HG03575 (cell line): ENCODE measurements at regions not wholly inside any gene's neighbourhood (a gene's known extent, or its start where the extent isn't known, plus 50 kb on each side); places are given as distances from the start of the nearest gene placed in this dataset.
"Not testable (repeated sequence)": the region's sequence is repeated elsewhere in the genome, so short reads cannot be mapped to it uniquely, and the experiment has no call there.

ENCODE experiments used
- ATAC-seq: cut with Tn5 transposase; IDR thresholded peaks from one replicate; pipeline ENCODE4 v1.9.1; 2021; ENCODE audit not compliant: unreplicated experiment, insufficient number of reproducible peaks, low FRiP score; ENCODE audit errors: extremely low read depth

DNA sequence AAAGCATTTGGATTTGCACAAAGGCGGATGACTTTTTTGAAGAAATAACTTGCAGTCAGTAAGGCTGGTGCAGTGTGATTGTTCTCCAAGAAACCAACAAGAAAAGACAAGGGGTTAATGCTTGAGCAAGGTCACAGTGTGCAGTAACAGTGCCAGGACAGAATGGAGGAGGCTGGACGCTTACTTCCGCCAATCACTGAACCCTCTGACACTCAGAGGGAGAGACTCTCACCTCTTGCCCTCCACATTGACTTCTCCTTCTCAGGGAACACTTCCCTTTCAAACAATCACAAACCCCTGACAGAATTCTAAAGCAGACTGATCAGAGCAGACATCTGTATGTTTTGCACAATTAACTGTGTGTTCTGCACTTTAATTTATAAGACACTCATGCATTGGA, 228.4 kb downstream of the BLID start:
- no peak for ATAC-seq

DNA sequence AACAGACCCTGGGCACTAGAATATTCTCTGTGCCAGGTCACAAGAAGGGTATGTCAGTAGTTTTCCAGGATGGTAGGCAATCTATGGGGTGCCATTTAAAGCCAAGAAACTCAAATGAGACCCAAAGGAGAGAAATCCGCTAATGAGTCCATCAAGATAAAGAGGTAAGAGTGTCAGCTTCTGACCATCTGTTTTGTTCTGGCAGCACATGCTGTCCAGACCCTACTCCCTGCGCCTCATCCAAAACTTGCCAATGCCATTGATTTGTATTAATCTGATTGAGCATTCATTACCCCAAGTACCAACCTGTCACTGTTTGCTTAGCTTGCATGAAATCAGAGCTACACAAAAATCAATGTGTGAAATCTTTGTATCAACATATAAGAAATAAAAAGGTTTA, 229.0 kb downstream of the BLID start:
- ATAC-seq: no peak

DNA sequence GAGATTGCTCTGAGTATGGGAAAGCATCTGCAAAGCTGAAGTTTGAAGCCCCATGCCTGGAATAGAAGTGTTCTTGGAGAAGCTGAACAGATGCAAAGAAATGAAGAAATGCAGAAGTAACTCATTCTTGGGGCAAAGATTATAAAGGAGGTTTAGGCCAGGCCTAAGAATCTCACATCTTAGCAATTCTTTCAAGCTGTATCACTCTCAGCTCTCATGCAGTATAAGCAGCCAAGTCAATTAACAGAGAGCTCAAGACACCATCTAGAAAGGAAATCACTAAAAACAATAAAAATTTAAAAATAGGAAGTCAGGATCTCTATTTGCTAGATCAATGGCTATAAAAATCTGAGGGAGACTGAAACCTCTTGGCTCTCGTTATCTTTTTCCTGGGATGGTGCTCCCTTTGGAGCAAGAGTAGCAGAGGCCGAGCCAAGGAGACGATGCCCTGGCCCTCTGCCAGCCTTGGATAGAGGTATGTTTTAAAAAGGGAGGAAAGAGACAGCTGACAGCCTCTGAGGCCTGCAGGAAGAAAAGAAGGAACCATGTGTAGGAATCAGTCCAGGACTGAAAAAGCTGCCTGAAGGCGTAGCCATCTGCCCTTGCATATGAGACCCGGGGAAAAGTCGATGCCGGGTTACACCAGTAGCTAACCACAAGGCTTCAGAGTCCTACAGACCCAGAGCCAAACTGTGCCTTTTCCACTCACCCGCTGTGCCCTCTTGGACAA, 229.8 kb downstream of the BLID start:
- ATAC-seq: no peak

DNA sequence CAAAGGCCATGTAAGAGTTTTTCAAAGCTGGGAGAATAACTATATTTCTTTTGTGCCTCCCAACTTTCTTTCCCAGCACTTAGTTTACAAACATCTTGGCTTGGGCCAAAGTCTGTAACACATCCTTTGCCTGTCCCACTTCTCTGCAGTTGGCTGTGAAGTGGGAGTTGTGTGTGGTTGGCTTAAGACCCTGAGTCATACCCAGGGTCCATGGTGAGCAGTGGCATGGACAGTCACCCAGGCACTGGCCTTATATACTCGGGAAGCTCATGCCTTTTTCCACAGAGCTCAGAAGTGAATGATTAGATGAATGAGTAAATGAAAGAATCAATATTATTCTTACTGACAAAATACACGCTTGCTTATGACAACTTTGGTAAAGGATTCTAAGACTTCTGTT, 231.4 kb downstream of the BLID start:
- ATAC-seq: no peak

DNA sequence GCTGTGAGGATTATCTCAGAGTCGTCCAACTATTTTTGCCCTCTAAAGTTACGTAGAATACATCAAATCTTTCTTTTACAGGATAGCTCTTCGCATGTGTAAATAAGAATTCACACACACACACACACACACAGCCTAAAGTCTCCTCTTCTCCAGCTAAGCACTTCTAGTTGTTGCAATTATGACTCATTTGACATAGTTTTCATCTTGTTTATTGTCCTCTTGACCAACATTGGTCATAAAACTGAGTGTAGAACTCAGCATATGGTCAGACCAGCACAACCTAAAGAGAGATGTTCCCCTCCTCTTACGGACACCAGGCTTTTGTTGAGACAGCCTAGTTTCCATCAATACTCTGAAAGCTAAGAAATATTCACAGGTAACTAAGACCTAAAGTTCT, 234.2 kb downstream of the BLID start:
- ATAC-seq: no peak

DNA sequence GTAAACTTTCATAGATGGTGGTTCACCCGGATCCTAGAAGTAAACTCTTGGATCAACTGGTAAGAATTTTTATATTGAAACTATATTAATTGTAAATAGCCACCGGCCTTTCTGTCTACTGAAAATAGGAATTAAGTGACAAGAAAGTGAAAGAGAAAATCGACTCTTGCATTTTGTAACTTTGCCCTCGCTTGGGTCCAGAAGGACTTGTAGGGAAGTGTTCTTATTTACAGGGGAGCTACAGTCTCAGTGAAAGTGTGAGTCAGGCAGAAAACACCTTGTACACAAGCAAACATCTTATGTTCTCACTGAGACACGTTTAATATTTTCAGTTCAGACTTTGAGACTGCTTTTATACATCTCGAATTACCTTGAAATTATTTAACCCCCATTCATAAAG, 238.9 kb downstream of the BLID start:
- ATAC-seq: no peak

DNA sequence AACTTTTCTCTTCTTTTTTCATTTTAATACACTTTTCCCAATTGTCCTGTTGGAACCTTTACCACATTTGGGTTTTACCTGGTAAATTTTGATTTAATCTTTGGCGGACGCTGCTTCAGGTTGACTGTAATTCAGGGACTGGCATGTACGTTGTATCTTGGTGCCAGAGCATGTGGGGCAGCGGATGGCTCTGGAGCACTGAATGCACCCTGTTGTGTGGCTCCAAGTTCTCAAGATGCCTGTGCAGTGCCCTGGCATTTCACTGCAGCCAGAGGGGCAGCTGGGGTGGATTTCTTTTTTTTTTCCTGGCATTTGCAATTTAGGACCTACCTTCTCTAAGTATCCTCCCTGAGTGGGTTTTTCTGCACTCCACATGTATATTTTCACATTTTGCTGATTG, 242.2 kb downstream of the BLID start:
- no peak for ATAC-seq

DNA sequence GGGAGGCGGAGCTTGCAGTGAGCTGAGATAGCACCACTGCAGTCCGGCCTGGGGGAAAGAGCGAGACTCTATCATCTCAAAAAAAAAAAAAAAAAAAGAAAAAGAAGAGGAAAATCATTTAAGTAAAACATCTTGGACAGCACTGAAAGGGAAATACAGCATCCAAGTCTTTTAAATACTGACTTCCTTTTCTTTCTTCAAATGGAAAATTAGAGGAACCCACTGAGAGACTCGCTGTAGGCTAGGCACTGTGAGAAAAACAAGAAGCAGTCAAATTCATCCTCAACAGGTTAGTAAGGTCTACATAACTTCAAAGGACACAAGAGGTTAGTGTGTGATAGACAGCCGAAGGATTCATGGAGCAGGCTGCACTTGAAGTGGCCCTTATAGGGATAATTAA, 243.7 kb downstream of the BLID start:
- no peak for ATAC-seq

DNA sequence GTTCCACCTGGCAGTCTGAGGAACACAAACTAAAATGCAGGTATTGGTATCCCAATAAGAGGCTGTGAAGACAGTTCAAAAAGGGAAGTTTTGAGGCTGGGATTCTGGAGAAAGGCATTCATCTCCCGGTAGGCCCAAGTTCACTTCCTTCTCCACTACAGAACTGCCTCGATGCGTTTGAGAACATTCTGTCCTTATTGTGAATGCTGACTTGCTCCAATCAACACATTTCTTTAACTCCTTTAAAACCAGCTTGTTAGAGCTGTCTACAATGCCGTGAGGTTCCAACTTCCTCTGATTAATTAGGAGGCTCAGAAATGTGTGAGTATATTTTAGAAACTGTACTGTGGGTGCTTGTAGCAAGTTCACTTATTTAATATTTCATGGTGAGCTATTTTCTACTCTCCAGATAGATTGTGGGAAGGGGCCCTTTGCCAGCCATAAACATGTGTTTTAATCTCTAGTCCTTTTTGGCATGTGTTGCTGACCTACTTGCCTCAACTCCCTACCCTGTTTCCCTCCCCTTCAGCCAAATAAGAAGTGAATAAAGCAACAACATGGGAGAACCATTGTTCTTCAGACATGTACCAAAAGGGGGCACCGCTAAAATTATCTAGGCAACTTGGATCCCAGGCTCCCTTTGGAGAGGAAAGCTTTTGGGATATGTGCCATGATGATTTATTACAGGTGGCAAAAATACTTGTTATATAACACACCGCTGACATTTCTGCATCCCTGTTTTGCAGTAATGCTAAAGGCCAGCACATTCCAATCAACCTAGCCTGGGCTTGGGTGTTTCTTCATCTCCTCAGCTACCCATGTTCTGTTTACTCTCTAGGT, 245.6 kb downstream of the BLID start:
- ATAC-seq: no peak

DNA sequence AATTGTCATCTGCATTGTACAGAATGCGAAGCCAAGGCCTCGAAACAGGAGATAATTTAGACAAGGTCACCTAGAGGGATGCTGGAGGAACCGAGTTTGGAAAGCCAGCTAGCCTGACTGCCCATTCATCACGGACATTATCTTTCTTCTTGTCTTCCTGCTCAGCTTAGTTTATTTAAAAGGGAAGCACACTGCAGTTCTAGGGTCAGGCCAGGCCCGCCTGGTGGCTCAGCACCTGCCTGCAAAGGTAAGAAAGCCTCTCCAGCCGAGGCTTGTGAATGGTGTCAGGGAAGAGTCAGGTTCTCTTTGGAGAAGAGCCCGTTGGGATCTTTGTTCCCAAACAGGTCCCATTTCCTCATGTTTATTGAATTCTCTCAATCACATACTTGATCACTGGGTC, 246.5 kb downstream of the BLID start:
- no peak for ATAC-seq

DNA sequence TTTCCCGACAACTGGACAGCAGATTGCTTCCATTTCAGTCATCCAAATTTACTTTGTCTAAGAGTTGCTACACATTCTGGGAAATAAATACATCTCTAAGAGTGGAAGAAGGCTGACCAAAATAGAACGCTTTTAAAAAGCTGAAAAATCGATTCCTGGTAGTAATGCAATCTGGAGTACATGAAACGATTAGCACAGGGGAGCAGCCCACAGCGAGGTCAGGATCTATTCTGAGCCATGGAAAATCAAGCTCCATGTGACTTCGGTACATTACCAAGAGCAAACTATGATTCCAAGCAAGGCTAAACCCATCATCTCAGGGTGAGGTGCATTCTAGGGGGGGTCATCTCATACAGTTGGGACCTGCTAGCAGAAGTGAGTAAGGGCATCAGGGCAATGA, 249.3 kb downstream of the BLID start:
- ATAC-seq: no peak

DNA sequence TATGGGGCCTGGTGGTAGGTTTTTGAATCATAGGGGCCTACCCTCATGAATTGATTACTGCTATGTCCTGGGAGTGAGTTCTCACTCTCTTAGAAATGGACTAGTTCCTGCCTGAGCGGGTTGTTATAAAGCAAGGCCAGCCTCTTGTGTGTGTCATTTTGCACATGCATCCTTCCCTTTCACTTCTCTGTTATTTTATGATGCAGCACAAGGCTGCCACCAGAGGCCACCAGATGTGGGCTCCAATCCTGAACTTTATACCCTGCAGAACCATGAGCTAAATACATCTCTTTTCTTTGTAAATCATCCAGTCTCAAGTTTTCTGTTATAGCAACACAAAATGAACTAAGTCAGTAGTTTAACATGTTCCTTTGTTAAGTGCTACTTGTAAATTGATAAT, 251.4 kb downstream of the BLID start:
- no peak for ATAC-seq

DNA sequence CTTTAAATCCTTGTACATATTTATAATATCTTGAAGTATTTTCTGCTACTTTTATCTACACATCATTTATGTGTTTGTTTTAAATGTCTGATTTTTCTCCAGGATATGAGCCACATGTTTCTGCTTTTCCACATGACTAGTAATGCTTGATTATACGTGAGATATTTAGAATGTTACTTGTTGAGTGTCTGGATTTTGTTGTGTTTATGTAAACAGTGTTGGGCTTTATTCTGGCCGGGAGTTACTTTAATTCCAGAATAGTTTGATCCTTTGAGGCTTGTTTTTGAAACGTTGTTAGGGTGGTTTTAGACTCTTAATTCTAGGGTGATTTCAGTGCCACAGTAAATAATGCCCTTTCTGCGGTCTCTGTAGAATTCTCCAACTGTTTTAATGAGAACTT, 252.9 kb downstream of the BLID start:
- ATAC-seq: no peak

DNA sequence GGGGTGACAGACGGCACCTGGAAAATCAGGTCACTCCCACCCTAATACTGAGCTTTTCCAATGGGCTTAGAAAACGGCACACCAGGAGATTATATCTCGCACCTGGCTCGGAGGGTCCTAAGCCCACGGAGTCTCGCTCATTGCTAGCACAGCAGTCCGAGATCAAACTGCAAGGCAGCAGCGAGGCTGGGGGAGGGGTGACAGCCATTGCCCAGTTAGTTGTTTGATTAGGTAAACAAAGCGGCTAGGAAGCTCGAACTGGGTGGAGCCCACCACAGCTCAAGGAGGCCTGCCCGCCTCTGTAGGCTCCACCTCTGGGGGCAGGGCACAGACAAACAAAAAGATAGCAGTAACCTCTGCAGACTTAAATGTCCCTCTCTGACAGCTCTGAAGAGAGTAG, 260.9 kb downstream of the BLID start:
- ATAC-seq: not testable (repeated sequence)

DNA sequence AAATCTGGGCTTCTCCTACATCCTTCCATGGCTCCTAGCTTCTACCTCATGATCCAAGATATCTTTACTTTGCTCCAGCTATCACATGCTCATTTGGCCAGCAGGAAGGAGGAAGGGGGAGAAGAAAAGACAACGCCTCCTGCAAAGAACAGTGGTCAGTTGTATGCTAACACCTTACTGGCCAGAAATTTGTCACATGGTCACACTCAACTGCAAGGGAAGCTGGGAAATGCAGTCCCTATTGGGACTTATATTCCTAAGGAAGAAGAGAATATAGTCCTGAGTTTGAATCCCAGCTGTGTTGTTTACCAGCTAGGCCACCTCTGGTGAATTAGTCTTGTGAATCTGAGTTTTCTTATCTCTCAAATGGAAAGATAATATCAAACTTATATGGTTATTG, 272.0 kb downstream of the BLID start:
- ATAC-seq: no peak

DNA sequence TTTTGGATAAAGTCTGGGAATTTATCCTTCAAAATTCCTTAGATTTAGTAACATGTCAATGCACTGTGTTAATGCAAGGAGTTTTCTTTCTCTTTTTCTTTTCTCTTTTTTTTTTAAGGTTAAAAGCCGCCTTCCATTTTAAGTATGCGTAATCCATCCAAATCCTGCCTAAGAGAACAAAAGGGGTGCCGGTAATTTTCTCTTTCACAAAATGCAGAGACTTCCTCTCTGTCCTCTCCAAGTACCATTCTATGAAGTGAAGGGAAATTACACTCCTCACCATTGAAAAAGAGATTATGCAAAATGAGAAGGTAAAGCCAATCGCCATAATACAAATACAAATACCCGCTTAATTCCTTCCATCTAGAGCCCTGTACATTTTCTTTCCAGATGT, 273.8 kb downstream of the BLID start:
- ATAC-seq: no peak

DNA sequence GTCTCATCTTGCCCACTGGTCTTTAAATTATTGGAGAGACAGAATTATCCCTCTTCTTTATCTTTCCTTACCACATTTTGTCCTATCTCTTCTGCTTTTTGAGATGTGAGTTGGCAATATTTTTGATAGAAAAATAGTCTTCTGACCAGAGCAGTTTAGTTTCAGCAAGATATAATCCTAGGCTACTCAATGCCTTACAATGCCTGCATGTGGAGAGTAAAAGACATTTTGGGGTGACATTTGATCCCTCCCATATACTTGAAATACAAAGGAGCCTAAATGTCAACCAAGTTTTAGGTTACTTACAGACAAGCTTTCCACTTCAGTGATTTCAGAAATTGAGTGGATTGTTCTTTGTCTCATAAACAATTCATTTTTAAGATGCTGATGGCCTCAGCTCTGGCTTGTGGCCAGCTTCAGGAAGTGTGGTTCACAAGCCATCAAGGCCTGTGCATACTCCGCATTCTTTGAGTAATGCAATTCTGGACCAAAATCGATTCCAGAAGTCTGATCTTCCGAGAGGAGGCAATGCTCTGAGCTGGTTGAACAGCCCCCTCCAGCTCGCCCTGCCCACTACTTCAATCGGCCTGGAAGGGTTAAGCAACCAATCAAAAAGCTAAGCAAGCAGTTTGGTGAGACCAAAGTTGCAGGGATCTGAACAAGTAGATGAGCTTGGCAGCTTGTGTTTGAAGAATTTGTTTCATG, 274.4 kb downstream of the BLID start:
- ATAC-seq: no peak

DNA sequence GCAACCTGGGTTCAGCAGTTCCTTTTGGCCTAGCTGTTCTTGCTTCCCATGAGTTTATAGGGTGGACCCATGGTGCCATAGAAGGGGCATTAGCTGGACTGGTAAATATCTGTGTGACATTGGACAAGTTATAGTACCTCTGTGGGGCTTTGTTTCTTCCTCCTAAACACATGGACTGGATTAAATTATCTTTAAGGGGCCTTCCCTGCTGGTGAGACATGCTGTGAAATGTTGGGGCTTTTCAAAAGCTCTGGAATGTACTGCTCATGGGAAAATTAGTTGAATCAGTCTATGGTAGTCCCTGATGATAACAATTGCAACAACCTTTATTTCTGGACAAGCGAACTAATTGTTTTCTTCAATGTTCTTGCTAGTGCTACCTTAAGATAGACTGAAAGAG, 276.2 kb downstream of the BLID start:
- ATAC-seq: no peak

DNA sequence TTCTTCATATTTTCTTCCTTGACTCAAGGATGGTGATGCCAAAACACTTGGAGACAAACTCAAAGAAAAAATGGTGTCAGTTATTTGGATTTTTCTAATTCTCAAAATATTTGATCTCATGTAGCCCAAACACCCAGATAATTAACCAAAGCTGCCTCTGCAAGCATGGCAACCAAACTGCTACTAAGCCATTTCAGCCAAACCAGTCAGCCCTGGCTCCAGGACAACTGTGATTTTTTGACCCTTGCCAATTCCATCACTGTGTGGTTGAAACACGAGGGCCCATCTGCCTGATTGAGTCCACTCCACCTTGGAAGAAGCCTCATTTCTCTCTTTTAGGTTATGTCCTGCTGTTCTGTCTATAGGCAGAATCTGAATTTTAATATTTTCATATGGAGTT, 277.4 kb downstream of the BLID start:
- no peak for ATAC-seq

DNA sequence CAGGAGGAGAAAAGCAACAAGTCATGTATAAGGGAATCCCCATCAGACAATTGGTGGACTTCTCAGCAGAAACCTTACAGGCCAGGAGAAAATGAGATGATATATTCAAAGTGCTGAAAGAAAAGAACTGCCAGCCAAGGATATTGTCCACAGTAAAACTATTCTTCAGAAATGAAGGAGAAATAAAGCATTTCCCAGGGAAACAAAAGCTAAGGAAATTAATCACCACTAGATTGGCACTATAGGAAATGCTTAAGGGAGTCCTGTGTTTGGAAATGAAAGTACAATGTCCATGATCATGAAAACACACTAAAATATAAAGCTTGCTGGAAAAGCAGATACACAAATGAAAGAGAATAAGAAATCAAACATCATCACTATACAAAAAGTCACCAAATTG, 282.0 kb downstream of the BLID start:
- no peak for ATAC-seq
